K562 (cell line): ENCODE measurements at regions not wholly inside any gene's neighbourhood (a gene's known extent, or its start where the extent isn't known, plus 50 kb on each side); places are given as distances from the start of the nearest gene placed in this dataset.

Experiments used
- CHCHD3 ChIP-seq: fragments of 250-450 bp; sonication (Bioruptor Pico); IDR thresholded peaks from 2 replicates; pipeline ENCODE4 v2.1.2; 2022; ENCODE audit warnings: mild to moderate bottlenecking
- GTF2A2 ChIP-seq: IDR thresholded peaks from 2 replicates; pipeline ENCODE4 v1.6.1; 2016; ENCODE audit warnings: mild to moderate bottlenecking, missing genetic modification characterization, missing compliant biosample characterization
- NCOA4 ChIP-seq: fragments of 450-650 bp; IDR thresholded peaks from 2 replicates; pipeline ENCODE4 v1.6.1; 2018; ENCODE audit warnings: mild to moderate bottlenecking; ENCODE audit not compliant: partially characterized antibody
- NCOA6 ChIP-seq: fragments of 450-650 bp; IDR thresholded peaks from 2 replicates; pipeline ENCODE4 v1.6.1; 2017; ENCODE audit warnings: mild to moderate bottlenecking
- PCBP2 ChIP-seq: fragments of 200-400 bp; formaldehyde crosslinking; IDR thresholded peaks from 2 replicates; pipeline ENCODE4 v1.6.1; 2018; ENCODE audit warnings: low read length, low read depth, mild to moderate bottlenecking, moderate library complexity; ENCODE audit not compliant: poor library complexity, severe bottlenecking
- SREBF2 ChIP-seq: sonication (generic); formaldehyde crosslinking; IDR thresholded peaks from 2 replicates; pipeline ENCODE4 v1.4.0; 2020; ENCODE audit warnings: mild to moderate bottlenecking, missing genetic modification reagents
- SRSF1 ChIP-seq: fragments of 200-400 bp; formaldehyde crosslinking; IDR thresholded peaks from 2 replicates; pipeline ENCODE4 v1.6.1; 2017; ENCODE audit warnings: mild to moderate bottlenecking, low read depth, low read length, moderate library complexity
- TCF7 ChIP-seq: sonication (generic); IDR thresholded peaks from 2 replicates; pipeline ENCODE4 v1.6.1; 2016; ENCODE audit warnings: antibody characterized with exemption, borderline replicate concordance
- TEAD2 ChIP-seq: fragments of 450-650 bp; IDR thresholded peaks from 2 replicates; pipeline ENCODE4 v1.6.1; 2016; ENCODE audit warnings: missing genetic modification characterization, control low read depth, missing compliant biosample characterization
- TGIF2 ChIP-seq: sonication (generic); formaldehyde crosslinking; IDR thresholded peaks from 2 replicates; pipeline ENCODE4 v1.8.1; 2022; ENCODE audit warnings: mild to moderate bottlenecking, missing genetic modification reagents, moderate library complexity
- XRCC4 ChIP-seq: IDR thresholded peaks from one replicate; pipeline ENCODE4 v1.6.1; 2011; ENCODE audit not compliant: insufficient read depth, insufficient read length; ENCODE audit errors: extremely low read depth
- ZC3H11A ChIP-seq: IDR thresholded peaks from 2 replicates; pipeline ENCODE4 v1.6.1; 2012; ENCODE audit warnings: low read depth, low read length, improper control_type of control experiment
- ZNF197 ChIP-seq: fragments of 200-800 bp; sonication (Bioruptor generic); IDR thresholded peaks from 2 replicates; pipeline ENCODE4 v1.6.1; 2016; ENCODE audit warnings: low read depth, missing genetic modification characterization, missing compliant biosample characterization
- ZNF551 ChIP-seq: fragments of 250-450 bp; sonication (Bioruptor Pico); IDR thresholded peaks from 2 replicates; pipeline ENCODE4 v1.5.0; 2021; ENCODE audit warnings: mild to moderate bottlenecking, moderate library complexity
- TF ChIP-seq, protein P1 (sequence below): fragments of 250-450 bp; sonication (Bioruptor Pico); IDR thresholded peaks from 2 replicates; pipeline ENCODE4 v1.5.0; 2020; ENCODE audit warnings: mild to moderate bottlenecking
- TF ChIP-seq, protein P2 (sequence below): IDR thresholded peaks from 2 replicates; pipeline ENCODE4 v1.6.1; 2012; ENCODE audit warnings: low read depth, low read length, improper control_type of control experiment, borderline replicate concordance
- TF ChIP-seq, protein P3 (sequence below): sonication (generic); formaldehyde crosslinking; IDR thresholded peaks from 2 replicates; pipeline ENCODE4 v1.8.0; 2022; ENCODE audit warnings: mild to moderate bottlenecking, missing genetic modification reagents
- TF ChIP-seq, protein P4 (sequence below): fragments of 450-650 bp; IDR thresholded peaks from 2 replicates; pipeline ENCODE4 v1.6.1; 2016
- TF ChIP-seq, protein P5 (sequence below): fragments of 250-450 bp; sonication (Bioruptor Pico); IDR thresholded peaks from 2 replicates; pipeline ENCODE4 v1.8.0; 2021; ENCODE audit warnings: mild to moderate bottlenecking, moderate library complexity

DNA sequence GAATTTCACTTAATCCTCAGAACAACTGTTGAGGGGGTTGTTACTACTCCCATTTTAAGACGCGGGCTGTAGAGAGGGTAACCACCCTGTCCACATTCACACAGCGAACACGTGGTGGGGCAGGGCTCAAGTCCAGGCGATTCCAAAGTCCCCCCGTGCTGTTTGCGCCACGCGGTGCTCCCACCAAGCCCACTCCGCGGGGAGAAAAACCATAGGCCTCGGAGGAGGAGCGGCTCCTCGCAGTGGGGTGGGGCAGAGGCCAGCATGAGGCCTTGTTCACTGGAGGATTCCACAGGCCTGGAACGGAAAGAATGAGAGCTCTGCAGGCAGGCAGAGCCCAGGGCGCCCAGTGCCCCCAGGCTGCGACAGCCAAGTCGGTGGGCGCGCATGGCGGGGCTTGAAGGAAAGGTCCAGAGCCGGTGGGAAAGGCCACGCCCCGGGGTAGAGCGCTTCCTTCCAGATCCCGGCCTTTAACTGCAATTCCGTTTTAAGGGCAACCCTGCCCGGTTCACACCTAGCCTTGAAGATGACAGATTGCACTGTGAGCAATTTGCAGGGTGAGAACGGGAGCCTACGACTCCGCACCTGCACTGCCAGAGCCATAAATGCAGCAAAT lies 161.8 kb upstream of the TBL1XR1 start (continued):
- TF ChIP-seq, protein P1, sequence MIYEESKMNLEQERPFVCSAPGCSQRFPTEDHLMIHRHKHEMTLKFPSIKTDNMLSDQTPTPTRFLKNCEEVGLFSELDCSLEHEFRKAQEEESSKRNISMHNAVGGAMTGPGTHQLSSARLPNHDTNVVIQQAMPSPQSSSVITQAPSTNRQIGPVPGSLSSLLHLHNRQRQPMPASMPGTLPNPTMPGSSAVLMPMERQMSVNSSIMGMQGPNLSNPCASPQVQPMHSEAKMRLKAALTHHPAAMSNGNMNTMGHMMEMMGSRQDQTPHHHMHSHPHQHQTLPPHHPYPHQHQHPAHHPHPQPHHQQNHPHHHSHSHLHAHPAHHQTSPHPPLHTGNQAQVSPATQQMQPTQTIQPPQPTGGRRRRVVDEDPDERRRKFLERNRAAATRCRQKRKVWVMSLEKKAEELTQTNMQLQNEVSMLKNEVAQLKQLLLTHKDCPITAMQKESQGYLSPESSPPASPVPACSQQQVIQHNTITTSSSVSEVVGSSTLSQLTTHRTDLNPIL (CRISPR knock-in tag): 0 out of 2 replicates have a peak, but pooled peaks have one; percentile 59
- TF ChIP-seq SREBF2 (no peak), TEAD2 (tag) (no peak), TGIF2 (no peak), ZNF197 (CRISPR knock-in tag) (0 out of 2 replicates have a peak, but pooled peaks have one; percentile 24), NCOA6 (no peak), XRCC4 (no peak), SRSF1 (no peak), NCOA4 (no peak), ZNF551 (CRISPR knock-in tag) (no peak), PCBP2 (no peak), CHCHD3 (no peak), ZC3H11A (0 out of 2 replicates have a peak, but pooled peaks have one; percentile 27), GTF2A2 (0 out of 2 replicates have a peak, but pooled peaks have one; percentile 46), TCF7 (no peak)
- TF ChIP-seq, protein P2, sequence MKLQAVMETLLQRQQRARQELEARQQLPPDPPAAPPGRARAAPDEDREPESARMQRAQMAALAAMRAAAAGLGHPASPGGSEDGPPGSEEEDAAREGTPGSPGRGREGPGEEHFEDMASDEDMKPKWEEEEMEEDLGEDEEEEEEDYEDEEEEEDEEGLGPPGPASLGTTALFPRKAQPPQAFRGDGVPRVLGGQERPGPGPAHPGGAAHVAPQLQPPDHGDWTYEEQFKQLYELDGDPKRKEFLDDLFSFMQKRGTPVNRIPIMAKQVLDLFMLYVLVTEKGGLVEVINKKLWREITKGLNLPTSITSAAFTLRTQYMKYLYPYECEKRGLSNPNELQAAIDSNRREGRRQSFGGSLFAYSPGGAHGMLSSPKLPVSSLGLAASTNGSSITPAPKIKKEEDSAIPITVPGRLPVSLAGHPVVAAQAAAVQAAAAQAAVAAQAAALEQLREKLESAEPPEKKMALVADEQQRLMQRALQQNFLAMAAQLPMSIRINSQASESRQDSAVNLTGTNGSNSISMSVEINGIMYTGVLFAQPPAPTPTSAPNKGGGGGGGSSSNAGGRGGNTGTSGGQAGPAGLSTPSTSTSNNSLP: no peak
- TF ChIP-seq, protein P3, sequence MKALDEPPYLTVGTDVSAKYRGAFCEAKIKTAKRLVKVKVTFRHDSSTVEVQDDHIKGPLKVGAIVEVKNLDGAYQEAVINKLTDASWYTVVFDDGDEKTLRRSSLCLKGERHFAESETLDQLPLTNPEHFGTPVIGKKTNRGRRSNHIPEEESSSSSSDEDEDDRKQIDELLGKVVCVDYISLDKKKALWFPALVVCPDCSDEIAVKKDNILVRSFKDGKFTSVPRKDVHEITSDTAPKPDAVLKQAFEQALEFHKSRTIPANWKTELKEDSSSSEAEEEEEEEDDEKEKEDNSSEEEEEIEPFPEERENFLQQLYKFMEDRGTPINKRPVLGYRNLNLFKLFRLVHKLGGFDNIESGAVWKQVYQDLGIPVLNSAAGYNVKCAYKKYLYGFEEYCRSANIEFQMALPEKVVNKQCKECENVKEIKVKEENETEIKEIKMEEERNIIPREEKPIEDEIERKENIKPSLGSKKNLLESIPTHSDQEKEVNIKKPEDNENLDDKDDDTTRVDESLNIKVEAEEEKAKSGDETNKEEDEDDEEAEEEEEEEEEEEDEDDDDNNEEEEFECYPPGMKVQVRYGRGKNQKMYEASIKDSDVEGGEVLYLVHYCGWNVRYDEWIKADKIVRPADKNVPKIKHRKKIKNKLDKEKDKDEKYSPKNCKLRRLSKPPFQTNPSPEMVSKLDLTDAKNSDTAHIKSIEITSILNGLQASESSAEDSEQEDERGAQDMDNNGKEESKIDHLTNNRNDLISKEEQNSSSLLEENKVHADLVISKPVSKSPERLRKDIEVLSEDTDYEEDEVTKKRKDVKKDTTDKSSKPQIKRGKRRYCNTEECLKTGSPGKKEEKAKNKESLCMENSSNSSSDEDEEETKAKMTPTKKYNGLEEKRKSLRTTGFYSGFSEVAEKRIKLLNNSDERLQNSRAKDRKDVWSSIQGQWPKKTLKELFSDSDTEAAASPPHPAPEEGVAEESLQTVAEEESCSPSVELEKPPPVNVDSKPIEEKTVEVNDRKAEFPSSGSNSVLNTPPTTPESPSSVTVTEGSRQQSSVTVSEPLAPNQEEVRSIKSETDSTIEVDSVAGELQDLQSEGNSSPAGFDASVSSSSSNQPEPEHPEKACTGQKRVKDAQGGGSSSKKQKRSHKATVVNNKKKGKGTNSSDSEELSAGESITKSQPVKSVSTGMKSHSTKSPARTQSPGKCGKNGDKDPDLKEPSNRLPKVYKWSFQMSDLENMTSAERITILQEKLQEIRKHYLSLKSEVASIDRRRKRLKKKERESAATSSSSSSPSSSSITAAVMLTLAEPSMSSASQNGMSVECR: no peak
- TF ChIP-seq, protein P4, sequence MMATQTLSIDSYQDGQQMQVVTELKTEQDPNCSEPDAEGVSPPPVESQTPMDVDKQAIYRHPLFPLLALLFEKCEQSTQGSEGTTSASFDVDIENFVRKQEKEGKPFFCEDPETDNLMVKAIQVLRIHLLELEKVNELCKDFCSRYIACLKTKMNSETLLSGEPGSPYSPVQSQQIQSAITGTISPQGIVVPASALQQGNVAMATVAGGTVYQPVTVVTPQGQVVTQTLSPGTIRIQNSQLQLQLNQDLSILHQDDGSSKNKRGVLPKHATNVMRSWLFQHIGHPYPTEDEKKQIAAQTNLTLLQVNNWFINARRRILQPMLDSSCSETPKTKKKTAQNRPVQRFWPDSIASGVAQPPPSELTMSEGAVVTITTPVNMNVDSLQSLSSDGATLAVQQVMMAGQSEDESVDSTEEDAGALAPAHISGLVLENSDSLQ: no peak
- TF ChIP-seq, protein P5, sequence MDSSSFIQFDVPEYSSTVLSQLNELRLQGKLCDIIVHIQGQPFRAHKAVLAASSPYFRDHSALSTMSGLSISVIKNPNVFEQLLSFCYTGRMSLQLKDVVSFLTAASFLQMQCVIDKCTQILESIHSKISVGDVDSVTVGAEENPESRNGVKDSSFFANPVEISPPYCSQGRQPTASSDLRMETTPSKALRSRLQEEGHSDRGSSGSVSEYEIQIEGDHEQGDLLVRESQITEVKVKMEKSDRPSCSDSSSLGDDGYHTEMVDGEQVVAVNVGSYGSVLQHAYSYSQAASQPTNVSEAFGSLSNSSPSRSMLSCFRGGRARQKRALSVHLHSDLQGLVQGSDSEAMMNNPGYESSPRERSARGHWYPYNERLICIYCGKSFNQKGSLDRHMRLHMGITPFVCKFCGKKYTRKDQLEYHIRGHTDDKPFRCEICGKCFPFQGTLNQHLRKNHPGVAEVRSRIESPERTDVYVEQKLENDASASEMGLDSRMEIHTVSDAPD: no peak
